HepG2 (cell line): ENCODE measurements at regions not wholly inside any gene's neighbourhood (a gene's known extent, or its start where the extent isn't known, plus 50 kb on each side); places are given as distances from the start of the nearest gene placed in this dataset.

Source experiments
- FOXP1 ChIP-seq, 2 experiments: fragments of 450-650 bp in 1 of 2; IDR thresholded peaks; 2 replicates each; pipeline ENCODE4 v1.6.1; 2017 to 2018; ENCODE audit warnings: antibody characterized with exemption in 1 of 2
- MTA1 ChIP-seq: sonication (generic); formaldehyde crosslinking; IDR thresholded peaks from 2 replicates; pipeline ENCODE4 v1.4.0; 2020; ENCODE audit warnings: missing genetic modification reagents, mild to moderate bottlenecking, borderline replicate concordance
- MTF1 ChIP-seq: sonication (generic); formaldehyde crosslinking; IDR thresholded peaks from 2 replicates; pipeline ENCODE4 v1.5.0; 2020; ENCODE audit warnings: missing genetic modification reagents
- SALL2 ChIP-seq: sonication (generic); formaldehyde crosslinking; IDR thresholded peaks from 2 replicates; pipeline ENCODE4 v1.8.1; 2023; ENCODE audit warnings: mild to moderate bottlenecking, missing genetic modification reagents, inconsistent platforms
- SP1 ChIP-seq, 2 experiments: fragments of 450-650 bp in 1 of 2; sonication (generic) in 1 of 2; formaldehyde crosslinking in 1 of 2; IDR thresholded peaks; 2 replicates each; pipeline versions ENCODE4 v1.4.0 to v1.6.1; 2016 to 2020; ENCODE audit warnings: missing genetic modification reagents in 1 of 2
- TBX2 ChIP-seq: sonication (generic); formaldehyde crosslinking; IDR thresholded peaks from 2 replicates; pipeline ENCODE4 v1.5.0; 2020; ENCODE audit warnings: missing genetic modification reagents, mild to moderate bottlenecking, borderline replicate concordance
- TCF12 ChIP-seq, 2 experiments: fragments of 450-650 bp in 1 of 2; sonication (generic) in 1 of 2; formaldehyde crosslinking in 1 of 2; IDR thresholded peaks; 2 replicates each; pipeline versions ENCODE4 v1.6.1 to v1.8.0; 2017 to 2022; ENCODE audit warnings: antibody characterized with exemption in 1 of 2, mild to moderate bottlenecking in 1 of 2, missing genetic modification reagents in 1 of 2, moderate library complexity in 1 of 2
- ZNF292 ChIP-seq: sonication (generic); formaldehyde crosslinking; IDR thresholded peaks from 2 replicates; pipeline ENCODE4 v1.8.1; 2022; ENCODE audit warnings: mild to moderate bottlenecking, low read depth, missing genetic modification reagents, borderline replicate concordance
- ZNF326 ChIP-seq: sonication (generic); formaldehyde crosslinking; IDR thresholded peaks from 2 replicates; pipeline ENCODE4 v1.4.0; 2020; ENCODE audit warnings: missing genetic modification reagents, borderline replicate concordance
- ZNF329 ChIP-seq: sonication (generic); formaldehyde crosslinking; IDR thresholded peaks from 2 replicates; pipeline ENCODE4 v1.9.0; 2021; ENCODE audit warnings: low read depth, mild to moderate bottlenecking, missing genetic modification reagents
- ZNF44 ChIP-seq: sonication (generic); formaldehyde crosslinking; IDR thresholded peaks from 2 replicates; pipeline ENCODE4 v1.5.1; 2020; ENCODE audit warnings: mild to moderate bottlenecking, missing genetic modification reagents
- ZNF510 ChIP-seq: sonication (generic); formaldehyde crosslinking; IDR thresholded peaks from 2 replicates; pipeline ENCODE4 v1.4.0; 2020; ENCODE audit warnings: low read depth, mild to moderate bottlenecking, missing genetic modification reagents
- ZNF761 ChIP-seq: sonication (generic); formaldehyde crosslinking; conservative IDR thresholded peaks from 2 replicates; pipeline ENCODE4 v1.4.0; 2020; ENCODE audit warnings: mild to moderate bottlenecking, missing genetic modification reagents
- ZNF776 ChIP-seq: sonication (generic); formaldehyde crosslinking; IDR thresholded peaks from 2 replicates; pipeline ENCODE4 v1.4.0; 2020; ENCODE audit warnings: mild to moderate bottlenecking, missing genetic modification reagents
- TF ChIP-seq, protein P1 (sequence below): IDR thresholded peaks from 2 replicates; pipeline ENCODE4 v1.6.1; 2016; ENCODE audit warnings: missing compliant biosample characterization, missing genetic modification reagents, borderline replicate concordance
- TF ChIP-seq, protein P2 (sequence below): sonication (generic); formaldehyde crosslinking; conservative IDR thresholded peaks from 2 replicates; pipeline ENCODE4 v1.4.0; 2020; ENCODE audit warnings: missing genetic modification reagents
- TF ChIP-seq, protein P3 (sequence below): sonication (generic); formaldehyde crosslinking; IDR thresholded peaks from 2 replicates; pipeline ENCODE4 v1.4.0; 2020; ENCODE audit warnings: missing genetic modification reagents, borderline replicate concordance
- TF ChIP-seq, protein P4 (sequence below): sonication (generic); formaldehyde crosslinking; conservative IDR thresholded peaks from 2 replicates; pipeline ENCODE4 v1.4.0; 2020; ENCODE audit warnings: missing genetic modification reagents
- TF ChIP-seq, protein P5 (sequence below): sonication (generic); formaldehyde crosslinking; IDR thresholded peaks from 2 replicates; pipeline ENCODE4 v1.4.0; 2020; ENCODE audit warnings: mild to moderate bottlenecking, missing genetic modification reagents

DNA sequence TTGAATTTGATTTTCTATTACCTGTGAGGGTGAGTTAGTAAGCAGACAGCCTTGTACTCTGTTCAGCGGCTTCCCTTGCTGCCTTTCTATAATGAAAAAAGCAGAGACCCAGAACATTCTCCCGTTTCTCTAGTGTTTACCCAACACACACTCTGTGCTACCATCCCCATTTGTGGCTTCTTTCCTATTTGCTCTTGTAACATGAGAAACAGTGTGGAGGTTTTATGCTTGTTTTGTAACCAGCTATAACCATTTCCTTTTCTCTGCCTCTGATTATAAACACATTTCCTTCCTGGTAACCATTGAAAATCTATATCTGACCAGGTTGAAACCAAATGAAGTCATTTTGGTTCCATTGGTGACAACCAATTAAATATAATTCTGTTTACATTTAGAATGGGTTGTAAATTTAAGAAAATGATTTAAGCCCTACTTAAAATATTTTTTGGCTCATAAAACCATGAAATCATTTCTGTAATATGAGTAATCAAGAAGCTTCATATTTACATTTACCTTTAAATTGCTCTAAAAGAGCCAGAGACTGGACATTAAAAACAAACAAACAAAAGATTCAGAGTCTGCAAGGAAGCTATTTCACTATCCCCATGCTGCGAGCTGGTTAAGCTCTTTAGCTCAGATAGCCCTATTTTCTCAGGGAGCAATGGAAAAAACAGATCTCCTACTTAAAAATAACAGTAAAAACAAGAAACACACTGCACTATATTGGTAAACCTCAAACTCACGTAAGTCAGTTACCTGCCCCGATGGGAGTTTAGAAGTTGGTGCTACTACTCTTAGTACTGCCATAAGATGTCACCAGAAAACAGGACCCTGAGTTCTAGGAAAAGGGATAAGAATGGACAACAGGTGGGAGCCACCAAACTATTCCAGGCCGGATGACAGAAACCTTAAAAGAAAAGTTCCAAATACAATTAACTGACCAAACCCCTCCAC lies 206.5 kb upstream of the EEA1 start (continued):
- TF ChIP-seq FOXP1 (IDR thresholded peaks at IDR 0.05): no peak
- TF ChIP-seq FOXP1 (CRISPR knock-in tag; IDR thresholded peaks at IDR 0.05): peak; percentile 67; the same call in 1 of the 2 replicates
- no peak; the same call in 1 of the 2 replicates for TF ChIP-seq SALL2
- TF ChIP-seq, protein P1, sequence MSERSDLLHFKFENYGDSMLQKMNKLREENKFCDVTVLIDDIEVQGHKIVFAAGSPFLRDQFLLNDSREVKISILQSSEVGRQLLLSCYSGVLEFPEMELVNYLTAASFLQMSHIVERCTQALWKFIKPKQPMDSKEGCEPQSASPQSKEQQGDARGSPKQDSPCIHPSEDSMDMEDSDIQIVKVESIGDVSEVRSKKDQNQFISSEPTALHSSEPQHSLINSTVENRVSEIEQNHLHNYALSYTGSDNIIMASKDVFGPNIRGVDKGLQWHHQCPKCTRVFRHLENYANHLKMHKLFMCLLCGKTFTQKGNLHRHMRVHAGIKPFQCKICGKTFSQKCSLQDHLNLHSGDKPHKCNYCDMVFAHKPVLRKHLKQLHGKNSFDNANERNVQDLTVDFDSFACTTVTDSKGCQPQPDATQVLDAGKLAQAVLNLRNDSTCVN: no peak
- TF ChIP-seq, protein P2, sequence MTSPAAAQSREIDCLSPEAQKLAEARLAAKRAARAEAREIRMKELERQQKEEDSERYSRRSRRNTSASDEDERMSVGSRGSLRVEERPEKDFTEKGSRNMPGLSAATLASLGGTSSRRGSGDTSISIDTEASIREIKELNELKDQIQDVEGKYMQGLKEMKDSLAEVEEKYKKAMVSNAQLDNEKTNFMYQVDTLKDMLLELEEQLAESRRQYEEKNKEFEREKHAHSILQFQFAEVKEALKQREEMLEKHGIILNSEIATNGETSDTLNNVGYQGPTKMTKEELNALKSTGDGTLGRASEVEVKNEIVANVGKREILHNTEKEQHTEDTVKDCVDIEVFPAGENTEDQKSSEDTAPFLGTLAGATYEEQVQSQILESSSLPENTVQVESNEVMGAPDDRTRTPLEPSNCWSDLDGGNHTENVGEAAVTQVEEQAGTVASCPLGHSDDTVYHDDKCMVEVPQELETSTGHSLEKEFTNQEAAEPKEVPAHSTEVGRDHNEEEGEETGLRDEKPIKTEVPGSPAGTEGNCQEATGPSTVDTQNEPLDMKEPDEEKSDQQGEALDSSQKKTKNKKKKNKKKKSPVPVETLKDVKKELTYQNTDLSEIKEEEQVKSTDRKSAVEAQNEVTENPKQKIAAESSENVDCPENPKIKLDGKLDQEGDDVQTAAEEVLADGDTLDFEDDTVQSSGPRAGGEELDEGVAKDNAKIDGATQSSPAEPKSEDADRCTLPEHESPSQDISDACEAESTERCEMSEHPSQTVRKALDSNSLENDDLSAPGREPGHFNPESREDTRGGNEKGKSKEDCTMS (CRISPR knock-in tag): no peak
- TF ChIP-seq MTA1 (CRISPR knock-in tag): no peak
- TF ChIP-seq TCF12 (IDR thresholded peaks at IDR 0.05): no peak
- no peak for TF ChIP-seq TCF12 (CRISPR knock-in tag; IDR thresholded peaks at IDR 0.05)
- no peak for TF ChIP-seq ZNF326 (CRISPR knock-in tag)
- TF ChIP-seq ZNF292 (CRISPR knock-in tag): peak; percentile 75; the same call in 1 of the 2 replicates
- TF ChIP-seq, protein P3, sequence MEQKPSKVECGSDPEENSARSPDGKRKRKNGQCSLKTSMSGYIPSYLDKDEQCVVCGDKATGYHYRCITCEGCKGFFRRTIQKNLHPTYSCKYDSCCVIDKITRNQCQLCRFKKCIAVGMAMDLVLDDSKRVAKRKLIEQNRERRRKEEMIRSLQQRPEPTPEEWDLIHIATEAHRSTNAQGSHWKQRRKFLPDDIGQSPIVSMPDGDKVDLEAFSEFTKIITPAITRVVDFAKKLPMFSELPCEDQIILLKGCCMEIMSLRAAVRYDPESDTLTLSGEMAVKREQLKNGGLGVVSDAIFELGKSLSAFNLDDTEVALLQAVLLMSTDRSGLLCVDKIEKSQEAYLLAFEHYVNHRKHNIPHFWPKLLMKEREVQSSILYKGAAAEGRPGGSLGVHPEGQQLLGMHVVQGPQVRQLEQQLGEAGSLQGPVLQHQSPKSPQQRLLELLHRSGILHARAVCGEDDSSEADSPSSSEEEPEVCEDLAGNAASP (CRISPR knock-in tag): no peak
- no peak; the same call in 1 of the 2 replicates for TF ChIP-seq ZNF510 (CRISPR knock-in tag)
- peak; percentile 86 for TF ChIP-seq TBX2 (CRISPR knock-in tag)
- no peak for TF ChIP-seq ZNF44 (CRISPR knock-in tag)
- TF ChIP-seq MTF1: no peak
- TF ChIP-seq SP1 (IDR thresholded peaks at IDR 0.05): no peak
- no peak for TF ChIP-seq SP1 (CRISPR knock-in tag; IDR thresholded peaks at IDR 0.05)
- no peak for TF ChIP-seq ZNF776 (CRISPR knock-in tag)
- TF ChIP-seq, protein P4, sequence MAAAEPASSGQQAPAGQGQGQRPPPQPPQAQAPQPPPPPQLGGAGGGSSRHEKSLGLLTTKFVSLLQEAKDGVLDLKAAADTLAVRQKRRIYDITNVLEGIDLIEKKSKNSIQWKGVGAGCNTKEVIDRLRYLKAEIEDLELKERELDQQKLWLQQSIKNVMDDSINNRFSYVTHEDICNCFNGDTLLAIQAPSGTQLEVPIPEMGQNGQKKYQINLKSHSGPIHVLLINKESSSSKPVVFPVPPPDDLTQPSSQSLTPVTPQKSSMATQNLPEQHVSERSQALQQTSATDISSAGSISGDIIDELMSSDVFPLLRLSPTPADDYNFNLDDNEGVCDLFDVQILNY (CRISPR knock-in tag): no peak
- TF ChIP-seq ZNF329 (CRISPR knock-in tag): no peak
- TF ChIP-seq ZNF761 (CRISPR knock-in tag): 0 out of 2 replicates have a peak, but pooled peaks have one; percentile 32
- TF ChIP-seq, protein P5, sequence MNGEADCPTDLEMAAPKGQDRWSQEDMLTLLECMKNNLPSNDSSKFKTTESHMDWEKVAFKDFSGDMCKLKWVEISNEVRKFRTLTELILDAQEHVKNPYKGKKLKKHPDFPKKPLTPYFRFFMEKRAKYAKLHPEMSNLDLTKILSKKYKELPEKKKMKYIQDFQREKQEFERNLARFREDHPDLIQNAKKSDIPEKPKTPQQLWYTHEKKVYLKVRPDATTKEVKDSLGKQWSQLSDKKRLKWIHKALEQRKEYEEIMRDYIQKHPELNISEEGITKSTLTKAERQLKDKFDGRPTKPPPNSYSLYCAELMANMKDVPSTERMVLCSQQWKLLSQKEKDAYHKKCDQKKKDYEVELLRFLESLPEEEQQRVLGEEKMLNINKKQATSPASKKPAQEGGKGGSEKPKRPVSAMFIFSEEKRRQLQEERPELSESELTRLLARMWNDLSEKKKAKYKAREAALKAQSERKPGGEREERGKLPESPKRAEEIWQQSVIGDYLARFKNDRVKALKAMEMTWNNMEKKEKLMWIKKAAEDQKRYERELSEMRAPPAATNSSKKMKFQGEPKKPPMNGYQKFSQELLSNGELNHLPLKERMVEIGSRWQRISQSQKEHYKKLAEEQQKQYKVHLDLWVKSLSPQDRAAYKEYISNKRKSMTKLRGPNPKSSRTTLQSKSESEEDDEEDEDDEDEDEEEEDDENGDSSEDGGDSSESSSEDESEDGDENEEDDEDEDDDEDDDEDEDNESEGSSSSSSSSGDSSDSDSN (CRISPR knock-in tag): no peak
